H9 (cell line): ENCODE measurements at regions not wholly inside any gene's neighbourhood (a gene's known extent, or its start where the extent isn't known, plus 50 kb on each side); places are given as distances from the start of the nearest gene placed in this dataset.

Experiments used
- DNase-seq: peaks from one replicate; pipeline ENCODE4 v3.0.0-alpha.2; 2017
- H2AFZ ChIP-seq: one replicate; pipeline ENCODE4 v1.6.1; 2013; ENCODE audit warnings: mild to moderate bottlenecking, low read length, control low read depth, moderate library complexity
- H2AK5ac ChIP-seq: 2 replicates; pipeline ENCODE4 v1.6.1; 2013; ENCODE audit warnings: low read length, control low read depth, mixed read lengths; ENCODE audit not compliant: insufficient read length
- H2BK120ac ChIP-seq: one replicate; pipeline ENCODE4 v1.6.1; 2013; ENCODE audit warnings: low read depth, mild to moderate bottlenecking, low read length, control low read depth, inconsistent platforms; ENCODE audit not compliant: poor library complexity, severe bottlenecking
- H2BK12ac ChIP-seq: 2 replicates; pipeline ENCODE4 v1.6.1; 2013; ENCODE audit warnings: low read length, control low read depth, mixed read lengths, low read depth; ENCODE audit not compliant: insufficient read length
- H2BK15ac ChIP-seq: 2 replicates; pipeline ENCODE4 v1.6.1; 2013; ENCODE audit warnings: low read depth, low read length, control low read depth
- H2BK20ac ChIP-seq: one replicate; pipeline ENCODE4 v1.6.1; 2013; ENCODE audit warnings: low read depth, mild to moderate bottlenecking, low read length, control low read depth, inconsistent platforms; ENCODE audit not compliant: poor library complexity, severe bottlenecking
- H2BK5ac ChIP-seq: 2 replicates; pipeline ENCODE4 v1.6.1; 2013; ENCODE audit warnings: low read length, control low read depth, mixed read lengths; ENCODE audit not compliant: insufficient read length
- H3K14ac ChIP-seq: 2 replicates; pipeline ENCODE4 v1.6.1; 2013; ENCODE audit warnings: low read length, control low read depth; ENCODE audit not compliant: insufficient read depth
- H3K18ac ChIP-seq: 2 replicates; pipeline ENCODE4 v1.6.1; 2013; ENCODE audit warnings: low read depth, mild to moderate bottlenecking, mixed read lengths, low read length, control low read depth; ENCODE audit not compliant: insufficient read length
- H3K23ac ChIP-seq: 2 replicates; pipeline ENCODE4 v1.6.1; 2013; ENCODE audit warnings: low read length, control low read depth, mixed read lengths, low read depth; ENCODE audit not compliant: insufficient read length
- H3K23me2 ChIP-seq: 2 replicates; pipeline ENCODE4 v1.6.1; 2013; ENCODE audit warnings: low read depth, mild to moderate bottlenecking, mixed read lengths, low read length, control low read depth; ENCODE audit not compliant: insufficient read length, poor library complexity, severe bottlenecking
- H3K27ac ChIP-seq: 2 replicates; pipeline ENCODE4 v1.5.1; 2013; ENCODE audit warnings: low read length, control low read depth, mixed read lengths, low read depth; ENCODE audit not compliant: insufficient read length
- H3K27me3 ChIP-seq: 2 replicates; pipeline ENCODE4 v1.6.1; 2013; ENCODE audit warnings: low read length, control low read depth, inconsistent platforms; ENCODE audit not compliant: insufficient read depth
- H3K4ac ChIP-seq: 2 replicates; pipeline ENCODE4 v1.6.1; 2013; ENCODE audit warnings: low read depth, mild to moderate bottlenecking, control low read depth, inconsistent platforms, low read length, moderate library complexity
- H3K4me1 ChIP-seq: 2 replicates; pipeline ENCODE4 v1.6.1; 2013; ENCODE audit warnings: low read length, control low read depth, inconsistent platforms; ENCODE audit not compliant: insufficient read depth
- H3K4me2 ChIP-seq: 2 replicates; pipeline ENCODE4 v1.6.1; 2013; ENCODE audit warnings: low read length, control low read depth, mixed read lengths; ENCODE audit not compliant: insufficient read length, insufficient read depth
- H3K56ac ChIP-seq: 2 replicates; pipeline ENCODE4 v1.6.1; 2013; ENCODE audit warnings: low read depth, mild to moderate bottlenecking, mixed read lengths, low read length, control low read depth; ENCODE audit not compliant: insufficient read length
- H3K79me1 ChIP-seq: 2 replicates; pipeline ENCODE4 v1.6.1; 2013; ENCODE audit warnings: low read depth, mild to moderate bottlenecking, moderate library complexity, low read length, control low read depth, inconsistent platforms; ENCODE audit not compliant: insufficient read depth, poor library complexity, severe bottlenecking
- H3K79me2 ChIP-seq: 2 replicates; pipeline ENCODE4 v1.6.1; 2013; ENCODE audit warnings: low read length, control low read depth, inconsistent platforms; ENCODE audit not compliant: insufficient read depth
- H3K9ac ChIP-seq: 2 replicates; pipeline ENCODE4 v1.6.1; 2013; ENCODE audit warnings: low read length, control low read depth, mixed read lengths; ENCODE audit not compliant: insufficient read length; ENCODE audit errors: extremely low read depth
- H3K9me3 ChIP-seq: one replicate; pipeline ENCODE4 v1.6.1; 2013; ENCODE audit warnings: low read depth, low read length, inconsistent platforms; ENCODE audit not compliant: control insufficient read depth
- H3T11ph ChIP-seq: one replicate; pipeline ENCODE4 v1.6.1; 2013; ENCODE audit warnings: mild to moderate bottlenecking, low read length, control low read depth, inconsistent platforms
- H4K20me1 ChIP-seq: one replicate; pipeline ENCODE4 v1.6.1; 2013; ENCODE audit not compliant: control insufficient read depth, insufficient read length, insufficient read depth
- H4K5ac ChIP-seq: 2 replicates; pipeline ENCODE4 v1.6.1; 2013; ENCODE audit warnings: low read depth, mild to moderate bottlenecking, mixed read lengths, low read length, control low read depth; ENCODE audit not compliant: insufficient read length
- H4K8ac ChIP-seq: replicated peaks from 2 replicates; pipeline ENCODE4 v1.6.1; 2013; ENCODE audit warnings: low read length, control low read depth, mixed read lengths, low read depth; ENCODE audit not compliant: insufficient read length
- H4K91ac ChIP-seq: 2 replicates; pipeline ENCODE4 v1.6.1; 2013; ENCODE audit warnings: low read depth, mild to moderate bottlenecking, moderate library complexity, mixed read lengths, low read length, control low read depth; ENCODE audit not compliant: insufficient read length
- H3K27ac Mint-ChIP-seq, 3 experiments: 2 replicates in 2 of 3; 3 replicates in 1 of 3; pipeline ENCODE4 v1.8.0; 2020 to 2021; ENCODE audit warnings: mixed read lengths in 3 of 3, mild to moderate bottlenecking in 1 of 3, moderate library complexity in 1 of 3
- H3K27me3 Mint-ChIP-seq: 2 replicates; pipeline ENCODE4 v1.8.0; 2021; ENCODE audit warnings: low read depth, mild to moderate bottlenecking, moderate library complexity, mixed read lengths
- H3K36me3 Mint-ChIP-seq, 3 experiments: 2 replicates in 2 of 3; 3 replicates in 1 of 3; pipeline ENCODE4 v1.8.0; 2020 to 2021; ENCODE audit warnings: low read depth in 3 of 3, mixed read lengths in 3 of 3; ENCODE audit not compliant: insufficient read depth in 1 of 3
- H3K4me1 Mint-ChIP-seq, 2 experiments: 2 replicates each; pipeline ENCODE4 v1.8.0; 2020; ENCODE audit warnings: mixed read lengths in 2 of 2
- H3K4me3 Mint-ChIP-seq, 2 experiments: 2 replicates in 1 of 2; 3 replicates in 1 of 2; pipeline ENCODE4 v1.8.0; 2020 to 2021; ENCODE audit warnings: mild to moderate bottlenecking in 2 of 2, mixed read lengths in 2 of 2, moderate library complexity in 1 of 2
- H3K9me3 Mint-ChIP-seq, 2 experiments: 2 replicates in 1 of 2; 3 replicates in 1 of 2; pipeline ENCODE4 v1.8.0; 2020; ENCODE audit warnings: mild to moderate bottlenecking in 2 of 2, mixed read lengths in 2 of 2, moderate library complexity in 1 of 2
- WGBS: extraction: QIAGEN DNeasy Blood & Tissue Kit; methylation state at CpG from one replicate; pipeline ENCODE4 v1.1.7; 2013; ENCODE audit warnings: missing lambda C conversion rate, low lambda C conversion rate, mixed read lengths; ENCODE audit not compliant: insufficient read length; ENCODE audit errors: extremely low coverage; 5-methylcytosine and 5-hydroxymethylcytosine counted together
- TF ChIP-seq, protein P1 (sequence below): fragments of 200-600 bp; sonication (generic); conservative IDR thresholded peaks from 3 replicates; pipeline ENCODE4 v1.8.0; 2021; ENCODE audit warnings: antibody characterized with exemption, mild to moderate bottlenecking

DNA sequence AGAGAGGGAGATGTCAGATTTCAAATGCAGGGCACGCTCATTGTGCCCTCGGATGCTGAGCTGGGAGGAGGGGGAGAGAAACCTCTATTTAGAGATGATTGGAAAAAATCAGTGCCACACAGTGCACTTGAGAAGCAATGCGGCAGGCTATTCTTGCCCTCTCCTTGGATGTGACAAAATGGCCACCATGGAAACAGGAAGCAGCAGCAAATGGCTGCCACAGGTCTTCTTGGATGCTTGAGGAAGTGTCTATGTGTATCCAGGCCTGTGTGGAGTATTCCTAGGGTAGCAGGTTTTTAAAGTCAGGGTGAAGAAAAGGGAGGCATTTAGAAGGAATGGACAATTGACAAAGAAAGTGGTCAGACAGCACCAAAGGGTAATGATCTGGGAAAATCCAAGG lies 340.1 kb upstream of the ZFHX3 start:
- H3K79me2 ChIP-seq = no peaks in the 10 kb centered on the region
- no peak overlapping the region for H2BK120ac ChIP-seq
- H2AK5ac ChIP-seq = no peak overlapping the region
- H3K14ac ChIP-seq = no peak overlapping the region
- TF ChIP-seq, protein P1, sequence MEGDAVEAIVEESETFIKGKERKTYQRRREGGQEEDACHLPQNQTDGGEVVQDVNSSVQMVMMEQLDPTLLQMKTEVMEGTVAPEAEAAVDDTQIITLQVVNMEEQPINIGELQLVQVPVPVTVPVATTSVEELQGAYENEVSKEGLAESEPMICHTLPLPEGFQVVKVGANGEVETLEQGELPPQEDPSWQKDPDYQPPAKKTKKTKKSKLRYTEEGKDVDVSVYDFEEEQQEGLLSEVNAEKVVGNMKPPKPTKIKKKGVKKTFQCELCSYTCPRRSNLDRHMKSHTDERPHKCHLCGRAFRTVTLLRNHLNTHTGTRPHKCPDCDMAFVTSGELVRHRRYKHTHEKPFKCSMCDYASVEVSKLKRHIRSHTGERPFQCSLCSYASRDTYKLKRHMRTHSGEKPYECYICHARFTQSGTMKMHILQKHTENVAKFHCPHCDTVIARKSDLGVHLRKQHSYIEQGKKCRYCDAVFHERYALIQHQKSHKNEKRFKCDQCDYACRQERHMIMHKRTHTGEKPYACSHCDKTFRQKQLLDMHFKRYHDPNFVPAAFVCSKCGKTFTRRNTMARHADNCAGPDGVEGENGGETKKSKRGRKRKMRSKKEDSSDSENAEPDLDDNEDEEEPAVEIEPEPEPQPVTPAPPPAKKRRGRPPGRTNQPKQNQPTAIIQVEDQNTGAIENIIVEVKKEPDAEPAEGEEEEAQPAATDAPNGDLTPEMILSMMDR = no peak
- no peak overlapping the region for H3K56ac ChIP-seq
- H3K9ac ChIP-seq = no peak overlapping the region
- H4K8ac ChIP-seq = no peak overlapping the region
- no peak overlapping the region for H4K5ac ChIP-seq
- no peak overlapping the region for H2BK20ac ChIP-seq
- Mint-ChIP-seq H3K4me1 (peaks cover 12 to 14% of the 10 kb centered on the region in 2 experiments), H3K9me3 (no peaks in the 10 kb centered on the region), H3K27ac (no peak overlapping the region), H3K4me3 (no peak overlapping the region), H3K27me3 (peaks cover 5% of the 10 kb centered on the region), H3K36me3 (no peaks in the 10 kb centered on the region)
- H3K23me2 ChIP-seq = no peaks in the 10 kb centered on the region
- no peak overlapping the region for H3K23ac ChIP-seq
- H2AFZ ChIP-seq = no peak overlapping the region
- H4K20me1 ChIP-seq = no peaks in the 10 kb centered on the region
- no peak overlapping the region for H2BK12ac ChIP-seq
- no peaks in the 10 kb centered on the region for H3K79me1 ChIP-seq
- DNase-seq = no peak
- no peaks in the 10 kb centered on the region for H3K9me3 ChIP-seq
- no peak overlapping the region for H3K4ac ChIP-seq
- no peaks in the 10 kb centered on the region for H3K4me1 ChIP-seq
- H2BK15ac ChIP-seq = no peak overlapping the region
- H4K91ac ChIP-seq = no peak overlapping the region
- H2BK5ac ChIP-seq = no peak overlapping the region
- no peak overlapping the region for H3K4me2 ChIP-seq
- no peaks in the 10 kb centered on the region for H3K27me3 ChIP-seq
- WGBS = no CpG with 5 or more reads among the region's 3 CpGs
- H3T11ph ChIP-seq = no peak overlapping the region
- no peak overlapping the region for H3K27ac ChIP-seq
- H3K18ac ChIP-seq = no peak overlapping the region
